Lung (tissue), 11 donors: ENCODE measurements at regions not wholly inside any gene's neighbourhood (a gene's known extent, or its start where the extent isn't known, plus 50 kb on each side); places are given as distances from the start of the nearest gene placed in this dataset.

Experiments used
- ATAC-seq: fragments of 200-7000 bp; cut with Tn5 transposase; one replicate; pipeline ENCODE4 v1.9.1; 2020; ENCODE audit warnings: moderate number of reproducible peaks; ENCODE audit not compliant: insufficient read depth, low FRiP score
- DNase-seq, 3 donors: peaks; one replicate each; pipeline ENCODE4 v3.0.0-alpha.2; 2013 to 2017
- H3K27ac ChIP-seq, 2 donors: one replicate each; pipeline ENCODE4 v1.5.1; 2013; ENCODE audit warnings: mild to moderate bottlenecking in 2 of 2, moderate library complexity in 2 of 2, control low read depth in 1 of 2, inconsistent platforms in 1 of 2, low read depth in 1 of 2, low read length in 1 of 2
- H3K27me3 ChIP-seq, 3 donors: one replicate each; pipeline ENCODE4 v1.5.1; 2013; ENCODE audit warnings: low read length in 2 of 3; ENCODE audit not compliant: control insufficient read depth in 3 of 3, insufficient read depth in 3 of 3
- H3K36me3 ChIP-seq, 4 donors: one replicate each; pipeline ENCODE4 v1.5.1; 2013; ENCODE audit warnings: low read length in 4 of 4, mild to moderate bottlenecking in 1 of 4, moderate library complexity in 1 of 4; ENCODE audit not compliant: control insufficient read depth in 4 of 4, insufficient read depth in 4 of 4
- H3K4me1 ChIP-seq, 5 donors: one replicate each; pipeline ENCODE4 v1.5.1; 2013; ENCODE audit warnings: low read length in 5 of 5, mild to moderate bottlenecking in 2 of 5, moderate library complexity in 1 of 5; ENCODE audit not compliant: control insufficient read depth in 5 of 5, insufficient read depth in 5 of 5
- H3K4me3 ChIP-seq: one replicate; pipeline ENCODE4 v1.5.1; 2013; ENCODE audit warnings: mild to moderate bottlenecking, control low read depth, moderate library complexity
- H3K9ac ChIP-seq, 2 donors: one replicate each; pipeline ENCODE4 v1.5.1; 2013; ENCODE audit warnings: low read length in 2 of 2, control low read depth in 1 of 2; ENCODE audit not compliant: insufficient read depth in 1 of 2
- H3K9me3 ChIP-seq, 4 donors: one replicate each; pipeline ENCODE4 v1.5.1; 2013; ENCODE audit warnings: low read length in 3 of 4, mild to moderate bottlenecking in 1 of 4, moderate library complexity in 1 of 4; ENCODE audit not compliant: control insufficient read depth in 4 of 4, insufficient read depth in 3 of 4
- WGBS, 2 donors: extraction: QIAGEN DNeasy Blood & Tissue Kit; methylation state at CpG; one replicate each; pipeline ENCODE4 v1.1.7; 2013; 5-methylcytosine and 5-hydroxymethylcytosine counted together
- TF ChIP-seq, protein P1 (sequence below): IDR thresholded peaks from 2 replicates; pipeline ENCODE4 v1.5.1; 2012; ENCODE audit warnings: mild to moderate bottlenecking; ENCODE audit errors: control extremely low read depth, extremely low read depth
- donor health status: control.
- donor health status: control.
- donor health status: Bipolar disorder and iron deficiency.
- donor health status: healthy.
- donor health status: DM: yes; HTN: yes; CAD: no.

DNA sequence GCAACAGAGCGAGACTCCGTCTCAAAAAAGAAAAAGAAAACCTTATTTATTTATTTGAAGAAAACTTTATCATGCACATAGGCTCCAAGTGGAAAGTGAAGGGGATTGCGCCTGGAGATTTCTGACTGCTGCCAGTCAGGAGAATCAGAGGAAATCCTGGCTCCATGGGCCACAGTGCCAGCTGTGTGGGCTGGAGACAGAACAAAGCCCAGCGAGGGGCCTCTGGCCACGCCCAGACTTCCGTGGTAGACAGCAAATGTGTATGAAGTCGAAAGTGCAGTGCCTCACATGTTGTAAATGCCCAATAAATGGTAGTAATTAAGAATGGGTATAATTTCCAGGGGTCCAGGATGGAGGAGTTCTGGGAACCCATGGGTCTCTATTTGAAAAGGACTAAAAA lies 75.8 kb upstream of the WWC1 start:
- TF ChIP-seq, protein P1, sequence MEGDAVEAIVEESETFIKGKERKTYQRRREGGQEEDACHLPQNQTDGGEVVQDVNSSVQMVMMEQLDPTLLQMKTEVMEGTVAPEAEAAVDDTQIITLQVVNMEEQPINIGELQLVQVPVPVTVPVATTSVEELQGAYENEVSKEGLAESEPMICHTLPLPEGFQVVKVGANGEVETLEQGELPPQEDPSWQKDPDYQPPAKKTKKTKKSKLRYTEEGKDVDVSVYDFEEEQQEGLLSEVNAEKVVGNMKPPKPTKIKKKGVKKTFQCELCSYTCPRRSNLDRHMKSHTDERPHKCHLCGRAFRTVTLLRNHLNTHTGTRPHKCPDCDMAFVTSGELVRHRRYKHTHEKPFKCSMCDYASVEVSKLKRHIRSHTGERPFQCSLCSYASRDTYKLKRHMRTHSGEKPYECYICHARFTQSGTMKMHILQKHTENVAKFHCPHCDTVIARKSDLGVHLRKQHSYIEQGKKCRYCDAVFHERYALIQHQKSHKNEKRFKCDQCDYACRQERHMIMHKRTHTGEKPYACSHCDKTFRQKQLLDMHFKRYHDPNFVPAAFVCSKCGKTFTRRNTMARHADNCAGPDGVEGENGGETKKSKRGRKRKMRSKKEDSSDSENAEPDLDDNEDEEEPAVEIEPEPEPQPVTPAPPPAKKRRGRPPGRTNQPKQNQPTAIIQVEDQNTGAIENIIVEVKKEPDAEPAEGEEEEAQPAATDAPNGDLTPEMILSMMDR: no peak
- H3K9ac ChIP-seq: no peak overlapping the region
- ATAC-seq (no peak), DNase-seq (no peak)
- no peak overlapping the region for H3K27ac ChIP-seq
- no peaks in the 10 kb centered on the region for H3K9me3 ChIP-seq
- H3K4me3 ChIP-seq: no peak overlapping the region
- no peaks in the 10 kb centered on the region for H3K27me3 ChIP-seq
- H3K4me1 ChIP-seq: peaks cover 0 to 12% (median 3%) of the 10 kb centered on the region in 5 donors
- WGBS, 2 donors: 59 to 61% methylated on average over 7 of the region's 7 CpGs
- H3K36me3 ChIP-seq: peaks cover 0 to 5% (median 4%) of the 10 kb centered on the region in 4 donors

DNA sequence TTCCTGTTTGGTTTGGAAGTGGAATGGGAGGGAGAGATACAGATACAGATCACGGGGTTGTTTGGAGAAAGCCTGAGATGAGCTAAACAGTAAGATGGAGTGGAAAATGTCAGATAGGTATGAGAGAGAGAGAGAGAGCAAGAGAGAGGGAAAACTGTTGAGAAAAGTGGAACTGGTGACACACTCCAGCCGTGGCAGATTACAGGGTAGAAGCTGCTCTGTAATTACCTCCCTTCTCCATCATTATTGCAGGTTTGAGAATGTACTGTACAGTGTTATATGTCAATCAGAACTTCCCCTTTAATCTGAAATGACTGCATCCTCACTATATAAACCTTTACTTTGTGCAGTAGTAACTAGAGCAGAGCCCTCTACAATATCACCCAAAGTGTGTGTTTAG lies 74.5 kb upstream of the WWC1 start:
- Histone ChIP-seq H3K9ac (no peak overlapping the region), H3K9me3 (no peaks in the 10 kb centered on the region), H3K27ac (no peak overlapping the region), H3K36me3 (peaks cover 0 to 5% (median 4%) of the 10 kb centered on the region in 4 donors), H3K4me3 (no peak overlapping the region), H3K4me1 (peaks cover 0 to 6% (median 2%) of the 10 kb centered on the region in 5 donors), H3K27me3 (no peaks in the 10 kb centered on the region)
- TF ChIP-seq, protein P1: no peak
- WGBS, 2 donors: 42 to 50% methylated on average over 2 of the region's 2 CpGs
- no peak for DNase-seq
- no peak for ATAC-seq

DNA sequence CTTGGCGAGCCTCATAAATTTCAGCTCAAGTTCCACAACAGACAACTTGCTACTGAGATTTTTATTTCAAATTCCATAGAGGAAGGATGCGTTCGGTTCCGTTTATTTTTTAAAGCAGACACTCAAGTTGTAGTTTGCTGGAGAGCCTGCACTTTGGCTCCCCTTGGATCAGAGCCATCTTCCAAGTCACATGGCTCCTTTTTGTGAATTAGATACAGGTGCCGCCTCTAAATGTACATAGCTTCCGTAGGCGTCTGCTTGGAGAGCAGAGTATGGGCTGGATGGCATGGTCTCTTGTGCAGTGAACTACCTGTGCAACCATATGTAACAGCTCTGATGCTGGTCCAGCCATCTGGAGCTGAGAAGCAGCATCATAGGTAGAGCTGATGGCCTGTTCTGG lies 73.9 kb upstream of the WWC1 start:
- Histone ChIP-seq H3K27ac (no peak overlapping the region), H3K4me1 (peaks cover 0 to 6% (median 2%) of the 10 kb centered on the region in 5 donors), H3K9ac (no peak overlapping the region), H3K27me3 (no peaks in the 10 kb centered on the region), H3K9me3 (no peaks in the 10 kb centered on the region), H3K4me3 (no peak overlapping the region), H3K36me3 (peaks cover 0 to 5% (median 4%) of the 10 kb centered on the region in 4 donors)
- 59 to 69% methylated on average over 7 of the region's 7 CpGs for WGBS, 2 donors
- TF ChIP-seq, protein P1: no peak
- DNase-seq: no peak
- ATAC-seq: no peak

DNA sequence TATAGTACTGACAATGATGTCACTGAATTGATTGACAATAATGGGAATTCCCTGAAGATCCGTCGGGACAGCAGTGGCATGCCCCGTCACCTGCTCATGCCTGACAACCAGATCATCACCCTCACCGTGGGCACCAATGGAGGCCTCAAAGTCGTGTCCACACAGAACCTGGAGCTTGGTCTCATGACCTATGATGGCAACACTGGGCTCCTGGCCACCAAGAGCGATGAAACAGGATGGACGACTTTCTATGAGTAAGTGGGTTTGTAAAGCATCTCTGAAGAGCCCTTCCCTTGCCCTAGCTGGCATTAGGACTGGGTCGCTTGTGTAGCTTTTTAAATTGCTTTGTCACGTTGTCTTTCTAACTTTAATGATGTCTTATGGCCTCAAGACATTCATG lies 72.7 kb upstream of the WWC1 start:
- DNase-seq (no peak), ATAC-seq (no peak)
- Histone ChIP-seq H3K4me3 (no peak overlapping the region), H3K27ac (no peak overlapping the region), H3K36me3 (peaks cover 0 to 5% (median 4%) of the 10 kb centered on the region in 4 donors), H3K9me3 (no peaks in the 10 kb centered on the region), H3K27me3 (no peaks in the 10 kb centered on the region), H3K9ac (no peak overlapping the region), H3K4me1 (peaks cover 0 to 6% (median 2%) of the 10 kb centered on the region in 5 donors)
- WGBS, 2 donors: 77 to 85% methylated on average over 9 of the region's 9 CpGs
- TF ChIP-seq, protein P1: no peak
